ENCODE measurements at regions not wholly inside any gene's neighbourhood (a gene's known extent, or its start where the extent isn't known, plus 50 kb on each side); places are given as distances from the start of the nearest gene placed in this dataset.

GRCh38 chr4:126136922-126137781 is 822.4 kb downstream of the FAT4 start:
- Histone ChIP-seq H3K9ac (ENCODE audit: low read depth in 1 of 2, low read length in 2 of 2) (no peak overlapping the region), H3K27me3 (ENCODE audit: control insufficient read depth in 4 of 4, insufficient read depth in 4 of 4, low read length in 3 of 4) (no peaks in the 10 kb centered on the region), H3K4me3 (ENCODE audit: low read depth in 1 of 3, low read length in 3 of 3) (no peak overlapping the region), H3K9me3 (ENCODE audit: control insufficient read depth in 4 of 4, low read length in 3 of 4) (no peaks in the 10 kb centered on the region), H3K27ac (ENCODE audit: low read depth in 1 of 2, low read length in 2 of 2) (no peak overlapping the region), H3K36me3 (ENCODE audit: control insufficient read depth in 4 of 4, insufficient read depth in 3 of 4, low read depth in 1 of 4, low read length in 3 of 4) (peaks cover 0 to 1% (median 0%) of the 10 kb centered on the region in 4 donors), H3K4me1 (ENCODE audit: control insufficient read depth in 4 of 4, insufficient read depth in 4 of 4, low read length in 3 of 4) (no peaks in the 10 kb centered on the region)
- TF ChIP-seq, protein P1, sequence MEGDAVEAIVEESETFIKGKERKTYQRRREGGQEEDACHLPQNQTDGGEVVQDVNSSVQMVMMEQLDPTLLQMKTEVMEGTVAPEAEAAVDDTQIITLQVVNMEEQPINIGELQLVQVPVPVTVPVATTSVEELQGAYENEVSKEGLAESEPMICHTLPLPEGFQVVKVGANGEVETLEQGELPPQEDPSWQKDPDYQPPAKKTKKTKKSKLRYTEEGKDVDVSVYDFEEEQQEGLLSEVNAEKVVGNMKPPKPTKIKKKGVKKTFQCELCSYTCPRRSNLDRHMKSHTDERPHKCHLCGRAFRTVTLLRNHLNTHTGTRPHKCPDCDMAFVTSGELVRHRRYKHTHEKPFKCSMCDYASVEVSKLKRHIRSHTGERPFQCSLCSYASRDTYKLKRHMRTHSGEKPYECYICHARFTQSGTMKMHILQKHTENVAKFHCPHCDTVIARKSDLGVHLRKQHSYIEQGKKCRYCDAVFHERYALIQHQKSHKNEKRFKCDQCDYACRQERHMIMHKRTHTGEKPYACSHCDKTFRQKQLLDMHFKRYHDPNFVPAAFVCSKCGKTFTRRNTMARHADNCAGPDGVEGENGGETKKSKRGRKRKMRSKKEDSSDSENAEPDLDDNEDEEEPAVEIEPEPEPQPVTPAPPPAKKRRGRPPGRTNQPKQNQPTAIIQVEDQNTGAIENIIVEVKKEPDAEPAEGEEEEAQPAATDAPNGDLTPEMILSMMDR (IDR thresholded peaks at IDR 0.05; ENCODE audit: low read depth, low read length, missing input control): no peak
- no peak for TF ChIP-seq EGR1 (IDR thresholded peaks at IDR 0.05; ENCODE audit: low read depth in 2 of 2)
- TF ChIP-seq YY1 (IDR thresholded peaks at IDR 0.05): no peak
- DNase-seq (ENCODE audit: low spot score): no peak
- 75% methylated on average over 5 of the region's 5 CpGs for WGBS

DNA sequence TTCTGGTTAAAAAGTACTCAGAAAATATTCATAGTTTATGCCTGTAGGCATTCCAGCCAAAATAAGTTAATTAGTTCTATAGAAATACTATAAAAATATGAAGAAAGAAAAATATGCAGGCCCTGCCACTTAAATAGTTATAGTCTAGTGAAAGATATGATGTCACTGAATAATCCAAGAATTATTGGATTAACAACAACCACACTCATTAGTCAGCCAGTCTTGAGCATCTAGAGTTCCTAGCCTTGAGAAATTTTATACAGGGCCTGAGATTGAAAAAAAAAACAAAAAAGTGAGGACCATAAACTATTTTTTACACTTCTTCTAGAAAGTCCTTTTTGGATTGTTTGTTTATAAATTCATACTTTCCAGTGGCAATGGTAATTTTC is 823.0 kb downstream of the FAT4 start:
- H3K27ac ChIP-seq (ENCODE audit: low read depth in 1 of 2, low read length in 2 of 2): no peak overlapping the region
- TF ChIP-seq, protein P2, sequence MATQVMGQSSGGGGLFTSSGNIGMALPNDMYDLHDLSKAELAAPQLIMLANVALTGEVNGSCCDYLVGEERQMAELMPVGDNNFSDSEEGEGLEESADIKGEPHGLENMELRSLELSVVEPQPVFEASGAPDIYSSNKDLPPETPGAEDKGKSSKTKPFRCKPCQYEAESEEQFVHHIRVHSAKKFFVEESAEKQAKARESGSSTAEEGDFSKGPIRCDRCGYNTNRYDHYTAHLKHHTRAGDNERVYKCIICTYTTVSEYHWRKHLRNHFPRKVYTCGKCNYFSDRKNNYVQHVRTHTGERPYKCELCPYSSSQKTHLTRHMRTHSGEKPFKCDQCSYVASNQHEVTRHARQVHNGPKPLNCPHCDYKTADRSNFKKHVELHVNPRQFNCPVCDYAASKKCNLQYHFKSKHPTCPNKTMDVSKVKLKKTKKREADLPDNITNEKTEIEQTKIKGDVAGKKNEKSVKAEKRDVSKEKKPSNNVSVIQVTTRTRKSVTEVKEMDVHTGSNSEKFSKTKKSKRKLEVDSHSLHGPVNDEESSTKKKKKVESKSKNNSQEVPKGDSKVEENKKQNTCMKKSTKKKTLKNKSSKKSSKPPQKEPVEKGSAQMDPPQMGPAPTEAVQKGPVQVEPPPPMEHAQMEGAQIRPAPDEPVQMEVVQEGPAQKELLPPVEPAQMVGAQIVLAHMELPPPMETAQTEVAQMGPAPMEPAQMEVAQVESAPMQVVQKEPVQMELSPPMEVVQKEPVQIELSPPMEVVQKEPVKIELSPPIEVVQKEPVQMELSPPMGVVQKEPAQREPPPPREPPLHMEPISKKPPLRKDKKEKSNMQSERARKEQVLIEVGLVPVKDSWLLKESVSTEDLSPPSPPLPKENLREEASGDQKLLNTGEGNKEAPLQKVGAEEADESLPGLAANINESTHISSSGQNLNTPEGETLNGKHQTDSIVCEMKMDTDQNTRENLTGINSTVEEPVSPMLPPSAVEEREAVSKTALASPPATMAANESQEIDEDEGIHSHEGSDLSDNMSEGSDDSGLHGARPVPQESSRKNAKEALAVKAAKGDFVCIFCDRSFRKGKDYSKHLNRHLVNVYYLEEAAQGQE (IDR thresholded peaks at IDR 0.05): no peak
- TF ChIP-seq HNF4A (conservative IDR thresholded peaks at IDR 0.05): no peak
- TF ChIP-seq RAD21 (IDR thresholded peaks at IDR 0.05): no peak
- no peak for TF ChIP-seq SP1 (IDR thresholded peaks at IDR 0.05)
- no peak for TF ChIP-seq GABPA (IDR thresholded peaks at IDR 0.05 in 1 of 2, conservative IDR thresholded peaks at IDR 0.05 in 1 of 2)
- TF ChIP-seq, protein P3, sequence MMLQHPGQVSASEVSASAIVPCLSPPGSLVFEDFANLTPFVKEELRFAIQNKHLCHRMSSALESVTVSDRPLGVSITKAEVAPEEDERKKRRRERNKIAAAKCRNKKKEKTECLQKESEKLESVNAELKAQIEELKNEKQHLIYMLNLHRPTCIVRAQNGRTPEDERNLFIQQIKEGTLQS (IDR thresholded peaks at IDR 0.05): no peak
- TF ChIP-seq, protein P4, sequence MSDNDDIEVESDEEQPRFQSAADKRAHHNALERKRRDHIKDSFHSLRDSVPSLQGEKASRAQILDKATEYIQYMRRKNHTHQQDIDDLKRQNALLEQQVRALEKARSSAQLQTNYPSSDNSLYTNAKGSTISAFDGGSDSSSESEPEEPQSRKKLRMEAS (IDR thresholded peaks at IDR 0.05): no peak
- TF ChIP-seq, protein P1 (IDR thresholded peaks at IDR 0.05; ENCODE audit: low read depth, low read length, missing input control): no peak
- H3K36me3 ChIP-seq (ENCODE audit: control insufficient read depth in 4 of 4, insufficient read depth in 3 of 4, low read depth in 1 of 4, low read length in 3 of 4): peaks cover 0 to 1% (median 0%) of the 10 kb centered on the region in 4 donors
- H3K9ac ChIP-seq (ENCODE audit: low read depth in 1 of 2, low read length in 2 of 2): no peak overlapping the region
- H3K9me3 ChIP-seq (ENCODE audit: control insufficient read depth in 4 of 4, low read length in 3 of 4): no peaks in the 10 kb centered on the region
- no peak for DNase-seq (ENCODE audit: low spot score)
- no peaks in the 10 kb centered on the region for H3K27me3 ChIP-seq (ENCODE audit: control insufficient read depth in 4 of 4, insufficient read depth in 4 of 4, low read length in 3 of 4)
- no peak overlapping the region for H3K4me3 ChIP-seq (ENCODE audit: low read depth in 1 of 3, low read length in 3 of 3)
- H3K4me1 ChIP-seq (ENCODE audit: control insufficient read depth in 4 of 4, insufficient read depth in 4 of 4, low read length in 3 of 4): no peaks in the 10 kb centered on the region
